GM18868 (cell line): ENCODE measurements at regions not wholly inside any gene's neighbourhood (a gene's known extent, or its start where the extent isn't known, plus 50 kb on each side); places are given as distances from the start of the nearest gene placed in this dataset.

Experiments used
- ATAC-seq: cut with Tn5 transposase; IDR thresholded peaks from one replicate; pipeline ENCODE4 v1.9.1; 2021; ENCODE audit warnings: mild to moderate bottlenecking, moderate library complexity; ENCODE audit not compliant: unreplicated experiment

- peak; percentile 57 for ATAC-seq
Observed at GRCh38 chr4:111982089-111982488, 163.2 kb upstream of the FAM241A start.

GRCh38 chr4:111984169-111984819, 161.0 kb upstream of the FAM241A start:
- no peak for ATAC-seq

GRCh38 chr4:111985426-111985825, 159.8 kb upstream of the FAM241A start:
- no peak for ATAC-seq

GRCh38 chr4:111986095-111986494, 159.2 kb upstream of the FAM241A start:
- no peak for ATAC-seq

- no peak for ATAC-seq
Observed at GRCh38 chr4:111988514-111988913, 156.7 kb upstream of the FAM241A start.

GRCh38 chr4:111989817-111990216, 155.4 kb upstream of the FAM241A start:
- no peak for ATAC-seq

- ATAC-seq, result peak; percentile 88
Observed at GRCh38 chr4:111991163-111991562, 154.1 kb upstream of the FAM241A start.

GRCh38 chr4:111991797-111992196, 153.5 kb upstream of the FAM241A start:
- peak; percentile 41 for ATAC-seq

- no peak for ATAC-seq
Observed at GRCh38 chr4:111992351-111993168, 152.7 kb upstream of the FAM241A start.

GRCh38 chr4:111994392-111994791, 150.9 kb upstream of the FAM241A start:
- no peak for ATAC-seq

GRCh38 chr4:111997785-111998184, 147.5 kb upstream of the FAM241A start:
- no peak for ATAC-seq

- no peak for ATAC-seq
Observed at GRCh38 chr4:111999801-112000200, 145.5 kb upstream of the FAM241A start.

GRCh38 chr4:112001041-112001440, 144.2 kb upstream of the FAM241A start:
- no peak for ATAC-seq

GRCh38 chr4:112002248-112002661, 143.0 kb upstream of the FAM241A start:
- no peak for ATAC-seq

- no peak for ATAC-seq
Observed at GRCh38 chr4:112003231-112003907, 141.9 kb upstream of the FAM241A start.

- no peak for ATAC-seq
Observed at GRCh38 chr4:112005027-112005426, 140.2 kb upstream of the FAM241A start.

- no peak for ATAC-seq
Observed at GRCh38 chr4:112007391-112007790, 137.9 kb upstream of the FAM241A start.

- no peak for ATAC-seq
Observed at GRCh38 chr4:112015960-112016359, 129.3 kb upstream of the FAM241A start.

- ATAC-seq, result no peak
Observed at GRCh38 chr4:112023402-112023950, 121.8 kb upstream of the FAM241A start.

- ATAC-seq, result peak; percentile 58
Observed at GRCh38 chr4:112026058-112026457, 119.2 kb upstream of the FAM241A start.

- no peak for ATAC-seq
Observed at GRCh38 chr4:112029771-112030171, 115.5 kb upstream of the FAM241A start.
